Myocyte (in vitro differentiated cells): ENCODE measurements at regions not wholly inside any gene's neighbourhood (a gene's known extent, or its start where the extent isn't known, plus 50 kb on each side); places are given as distances from the start of the nearest gene placed in this dataset.

ENCODE experiments used
- DNase-seq: peaks from one replicate; pipeline ENCODE4 v3.0.0-alpha.2; 2012; ENCODE audit warnings: low read depth

GRCh38 chr22:49090061-49090852, 737.4 kb downstream of the BRD1 start:
- DNase-seq = no peak

- DNase-seq = no peak
Measured at GRCh38 chr22:49088801-49089791, 738.6 kb downstream of the BRD1 start.

GRCh38 chr22:49087716-49088601, 739.7 kb downstream of the BRD1 start:
- no peak for DNase-seq

- no peak for DNase-seq
Measured at GRCh38 chr22:49087198-49087597, 740.5 kb downstream of the BRD1 start.

GRCh38 chr22:49086606-49087157, 741.0 kb downstream of the BRD1 start:
- DNase-seq = no peak

- DNase-seq = no peak
Measured at GRCh38 chr22:49086181-49086580, 741.5 kb downstream of the BRD1 start.

- DNase-seq = no peak
Measured at GRCh38 chr22:49084206-49084605, 743.5 kb downstream of the BRD1 start.

- no peak for DNase-seq
Measured at GRCh38 chr22:49083607-49084006, 744.1 kb downstream of the BRD1 start.

- DNase-seq = no peak
Measured at GRCh38 chr22:49082451-49082850, 745.2 kb downstream of the BRD1 start.

GRCh38 chr22:49081926-49082325, 745.7 kb downstream of the BRD1 start:
- no peak for DNase-seq

- DNase-seq = no peak
Measured at GRCh38 chr22:49081261-49081666, 746.4 kb downstream of the BRD1 start.

- DNase-seq = no peak
Measured at GRCh38 chr22:49080631-49081030, 747.0 kb downstream of the BRD1 start.

GRCh38 chr22:49079743-49080500, 747.8 kb downstream of the BRD1 start:
- no peak for DNase-seq

- no peak for DNase-seq
Measured at GRCh38 chr22:49079027-49079725, 748.5 kb downstream of the BRD1 start.

- DNase-seq = no peak
Measured at GRCh38 chr22:49078076-49078710, 749.5 kb downstream of the BRD1 start.

GRCh38 chr22:49077586-49077985, 750.1 kb downstream of the BRD1 start:
- no peak for DNase-seq

GRCh38 chr22:49077036-49077393, 750.7 kb downstream of the BRD1 start:
- DNase-seq = no peak

- no peak for DNase-seq
Measured at GRCh38 chr22:49076300-49077035, 751.2 kb downstream of the BRD1 start.
